MCF 10A (cell line): ENCODE measurements at regions not wholly inside any gene's neighbourhood (a gene's known extent, or its start where the extent isn't known, plus 50 kb on each side); places are given as distances from the start of the nearest gene placed in this dataset.
"Not testable (repeated sequence)": the region's sequence is repeated elsewhere in the genome, so short reads cannot be mapped to it uniquely, and the experiment has no call there.

Experiments used
- BruUV-seq: library from RNA; stranded (reverse); fragments of 400-500 nt; replicated peaks from 2 replicates; lab custom pipeline; 2021; lab: Mats Ljungman, UMichigan
- CTCF ChIA-PET: fragments of 300-600 bp; sonication (Branson Sonifier 250); formaldehyde crosslinking; extraction: SDS; loops from one replicate; lab custom pipeline; 2021; ENCODE audit warnings: antibody characterized with exemption, inconsistent platforms; lab: Yijun Ruan, JAX
- POLR2A ChIA-PET: fragments of 300-600, 350-650 bp; sonication (Branson Sonifier 250); formaldehyde crosslinking; extraction: SDS; loops from one replicate; lab custom pipeline; 2020; ENCODE audit warnings: antibody characterized with exemption, inconsistent platforms; lab: Yijun Ruan, JAX
- DNase-seq: peaks from one replicate; pipeline ENCODE4 v3.0.0-alpha.2; 2018; ENCODE audit not compliant: unreplicated experiment
- H3K27ac Mint-ChIP-seq: one replicate; pipeline ENCODE4 v1.8.0; 2022; ENCODE audit warnings: mild to moderate bottlenecking, low read depth, mixed read lengths; ENCODE audit not compliant: unreplicated experiment
- H3K27me3 Mint-ChIP-seq: one replicate; pipeline ENCODE4 v1.8.0; 2022; ENCODE audit warnings: mixed read lengths; ENCODE audit not compliant: insufficient read depth, unreplicated experiment
- H3K36me3 Mint-ChIP-seq: one replicate; pipeline ENCODE4 v1.8.0; 2022; ENCODE audit warnings: mild to moderate bottlenecking, moderate library complexity, mixed read lengths; ENCODE audit not compliant: insufficient read depth, unreplicated experiment
- H3K4me1 Mint-ChIP-seq: one replicate; pipeline ENCODE4 v1.8.0; 2022; ENCODE audit warnings: mixed read lengths; ENCODE audit not compliant: insufficient read depth, unreplicated experiment
- H3K4me3 Mint-ChIP-seq: one replicate; pipeline ENCODE4 v1.8.0; 2022; ENCODE audit warnings: mild to moderate bottlenecking, moderate library complexity, mixed read lengths; ENCODE audit not compliant: unreplicated experiment
- H3K9me3 Mint-ChIP-seq: one replicate; pipeline ENCODE4 v1.8.0; 2022; ENCODE audit warnings: mixed read lengths; ENCODE audit not compliant: unreplicated experiment
- intact Hi-C: fragments of 100-400 bp; cut with micrococcal nuclease; formaldehyde crosslinking; loops from 2 replicates; pipeline ENCODE4 v1.14.1; 2022
- TF ChIP-seq, protein P1 (sequence below): fragments of 200-600 bp; IDR thresholded peaks from one replicate; pipeline ENCODE4 v1.8.0; 2022; ENCODE audit warnings: antibody characterized with exemption, mild to moderate bottlenecking; ENCODE audit not compliant: unreplicated experiment

DNA sequence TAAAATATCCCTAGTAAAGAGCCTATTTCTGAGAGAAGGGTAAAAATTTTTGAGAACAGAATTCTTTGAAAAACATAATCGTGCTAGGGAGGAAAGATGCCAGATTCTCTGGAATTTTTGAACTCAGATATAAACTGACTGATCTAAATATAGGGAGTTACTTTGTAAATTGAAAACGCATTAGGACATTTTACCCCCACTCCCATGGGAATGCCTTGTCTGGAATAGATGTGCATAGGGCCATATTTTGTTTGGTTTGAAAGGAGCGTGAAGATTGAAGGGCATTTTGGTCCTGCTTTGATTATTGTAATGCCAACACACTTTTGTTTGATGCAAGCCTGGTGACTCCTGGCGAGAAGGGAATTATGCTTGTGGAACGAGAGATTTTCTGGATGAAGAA, 158.7 kb upstream of the DPP10 start:
- no peak overlapping the region for H3K27ac Mint-ChIP-seq
- peaks cover 13% of the 10 kb centered on the region for H3K27me3 Mint-ChIP-seq
- ChIA-PET POLR2A (no interaction called here), CTCF (interaction anchor here (1.0 kb wide), 1 partner anchor 12 kb away, joined by 3 read pairs; no protein-coding TSS in a partner anchor)
- TF ChIP-seq, protein P1, sequence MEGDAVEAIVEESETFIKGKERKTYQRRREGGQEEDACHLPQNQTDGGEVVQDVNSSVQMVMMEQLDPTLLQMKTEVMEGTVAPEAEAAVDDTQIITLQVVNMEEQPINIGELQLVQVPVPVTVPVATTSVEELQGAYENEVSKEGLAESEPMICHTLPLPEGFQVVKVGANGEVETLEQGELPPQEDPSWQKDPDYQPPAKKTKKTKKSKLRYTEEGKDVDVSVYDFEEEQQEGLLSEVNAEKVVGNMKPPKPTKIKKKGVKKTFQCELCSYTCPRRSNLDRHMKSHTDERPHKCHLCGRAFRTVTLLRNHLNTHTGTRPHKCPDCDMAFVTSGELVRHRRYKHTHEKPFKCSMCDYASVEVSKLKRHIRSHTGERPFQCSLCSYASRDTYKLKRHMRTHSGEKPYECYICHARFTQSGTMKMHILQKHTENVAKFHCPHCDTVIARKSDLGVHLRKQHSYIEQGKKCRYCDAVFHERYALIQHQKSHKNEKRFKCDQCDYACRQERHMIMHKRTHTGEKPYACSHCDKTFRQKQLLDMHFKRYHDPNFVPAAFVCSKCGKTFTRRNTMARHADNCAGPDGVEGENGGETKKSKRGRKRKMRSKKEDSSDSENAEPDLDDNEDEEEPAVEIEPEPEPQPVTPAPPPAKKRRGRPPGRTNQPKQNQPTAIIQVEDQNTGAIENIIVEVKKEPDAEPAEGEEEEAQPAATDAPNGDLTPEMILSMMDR: no peak
- H3K9me3 Mint-ChIP-seq: no peaks in the 10 kb centered on the region
- H3K36me3 Mint-ChIP-seq: no peaks in the 10 kb centered on the region
- intact Hi-C loops: no loop called here
- no peak for DNase-seq
- no peak overlapping the region for H3K4me3 Mint-ChIP-seq
- H3K4me1 Mint-ChIP-seq: no peaks in the 10 kb centered on the region
- BruUV-seq: no TSS peak

DNA sequence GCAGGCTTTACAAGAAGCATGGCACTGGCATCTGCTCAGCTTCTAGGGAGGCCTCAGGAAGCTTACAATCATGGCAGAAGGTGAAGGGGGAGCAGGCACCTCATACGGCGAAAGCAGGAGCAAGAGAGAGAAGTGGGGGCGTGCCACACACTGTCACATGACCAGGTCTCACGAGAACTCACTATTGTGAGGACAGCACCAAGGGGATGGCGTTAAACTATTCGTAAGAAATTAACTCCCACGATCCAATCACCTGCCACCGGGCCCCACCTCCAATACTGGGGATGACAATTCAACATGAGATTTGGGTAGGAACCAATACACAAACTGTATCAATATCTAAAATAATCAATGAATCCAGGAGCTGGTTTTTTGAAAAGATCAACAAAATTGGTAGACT, 156.0 kb upstream of the DPP10 start:
- CTCF ChIA-PET: no interaction called here
- no peaks in the 10 kb centered on the region for H3K4me1 Mint-ChIP-seq
- H3K27me3 Mint-ChIP-seq: peaks cover 13% of the 10 kb centered on the region
- intact Hi-C loops: no loop called here
- H3K27ac Mint-ChIP-seq: no peak overlapping the region
- H3K4me3 Mint-ChIP-seq: no peak overlapping the region
- TF ChIP-seq, protein P1: no peak
- no peak for DNase-seq
- no peaks in the 10 kb centered on the region for H3K9me3 Mint-ChIP-seq
- BruUV-seq: no TSS peak
- no peaks in the 10 kb centered on the region for H3K36me3 Mint-ChIP-seq
- POLR2A ChIA-PET: no interaction called here

DNA sequence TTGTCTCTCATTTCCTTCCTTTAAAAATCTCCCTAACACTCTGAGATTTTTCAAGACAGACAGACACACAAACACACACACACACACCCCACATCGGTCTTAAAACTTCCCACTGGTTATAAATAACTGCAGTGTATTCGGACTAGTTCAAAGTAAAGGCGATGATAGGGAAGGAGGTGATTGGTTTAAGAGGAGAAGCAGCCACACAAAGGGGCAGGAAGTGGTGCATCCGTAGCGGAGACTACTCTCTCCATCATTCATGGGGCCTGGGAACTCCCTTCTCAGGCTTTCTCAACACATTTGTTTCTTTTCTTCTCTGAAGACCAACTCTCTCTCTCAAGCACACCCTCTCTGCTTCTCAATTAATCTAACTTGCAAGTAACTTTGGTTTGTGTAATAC, 149.1 kb upstream of the DPP10 start:
- TF ChIP-seq, protein P1: no peak
- POLR2A ChIA-PET: no interaction called here
- peaks cover 31% of the 10 kb centered on the region for H3K27me3 Mint-ChIP-seq
- no TSS peak for BruUV-seq
- no peak overlapping the region for H3K4me3 Mint-ChIP-seq
- H3K36me3 Mint-ChIP-seq: no peaks in the 10 kb centered on the region
- DNase-seq: no peak
- H3K4me1 Mint-ChIP-seq: no peaks in the 10 kb centered on the region
- H3K9me3 Mint-ChIP-seq: no peaks in the 10 kb centered on the region
- no peak overlapping the region for H3K27ac Mint-ChIP-seq
- CTCF ChIA-PET: no interaction called here
- intact Hi-C loops: no loop called here

DNA sequence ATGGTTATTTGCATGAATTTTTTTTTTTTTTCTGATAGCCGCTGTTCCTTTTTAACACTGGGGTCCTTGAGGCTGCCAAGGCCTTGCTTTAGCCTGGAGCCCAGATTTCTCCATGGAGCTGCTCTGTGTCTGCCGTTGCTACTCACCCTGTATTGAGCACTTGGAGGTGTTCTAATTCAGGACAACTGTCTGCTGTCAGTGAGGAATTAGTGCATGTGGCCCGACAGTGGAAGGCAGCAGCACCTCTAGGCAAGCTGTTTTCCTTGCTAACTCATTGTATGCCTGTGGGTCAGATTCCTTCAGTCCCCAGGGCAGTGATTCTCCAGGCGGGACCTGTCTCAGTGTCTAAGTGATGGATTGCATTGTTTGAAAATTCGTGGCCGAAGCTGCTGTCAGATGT, 147.7 kb upstream of the DPP10 start:
- H3K4me3 Mint-ChIP-seq: no peak overlapping the region
- TF ChIP-seq, protein P1: no peak
- no peak overlapping the region for H3K27ac Mint-ChIP-seq
- no peaks in the 10 kb centered on the region for H3K36me3 Mint-ChIP-seq
- H3K27me3 Mint-ChIP-seq: peaks cover 31% of the 10 kb centered on the region
- no peaks in the 10 kb centered on the region for H3K4me1 Mint-ChIP-seq
- no peaks in the 10 kb centered on the region for H3K9me3 Mint-ChIP-seq
- CTCF ChIA-PET: interaction anchor here (0.6 kb wide), 1 partner anchor 150 kb away, joined by 3 read pairs; no protein-coding TSS in a partner anchor
- no peak for DNase-seq
- POLR2A ChIA-PET: no interaction called here
- no TSS peak for BruUV-seq
- intact Hi-C loops: no loop called here

DNA sequence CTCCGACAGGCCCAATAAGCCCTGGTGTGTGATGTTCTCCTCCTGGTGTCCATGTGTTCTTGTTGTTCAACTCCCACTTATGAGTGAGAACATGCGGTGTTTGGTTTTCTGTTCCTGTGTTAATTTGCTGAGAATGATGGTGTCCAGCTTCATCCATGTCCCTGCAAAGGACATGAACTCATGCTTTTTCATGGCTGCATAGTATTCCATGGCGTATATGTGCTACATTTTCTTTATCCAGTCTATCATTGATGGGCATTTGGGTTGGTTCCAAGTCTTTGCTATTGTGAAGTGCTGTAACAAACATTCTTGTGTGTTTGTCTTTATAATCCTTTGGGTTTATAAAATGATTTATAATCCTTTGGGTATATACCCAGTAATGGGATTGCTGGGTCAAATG, 142.1 kb upstream of the DPP10 start:
- CTCF ChIA-PET, H3K4me1 Mint-ChIP-seq, BruUV-seq, DNase-seq, H3K27ac Mint-ChIP-seq, POLR2A ChIA-PET, H3K36me3 Mint-ChIP-seq, intact Hi-C loops, H3K4me3 Mint-ChIP-seq: not testable (repeated sequence)
- peaks cover 11% of the 10 kb centered on the region for H3K9me3 Mint-ChIP-seq
- peaks cover 55% of the 10 kb centered on the region for H3K27me3 Mint-ChIP-seq
